ENCODE measurements at regions not wholly inside any gene's neighbourhood (a gene's known extent, or its start where the extent isn't known, plus 50 kb on each side); places are given as distances from the start of the nearest gene placed in this dataset.
A peak's percentile ranks its signal among the peaks of the same experiment; 100 is the strongest.

DNA sequence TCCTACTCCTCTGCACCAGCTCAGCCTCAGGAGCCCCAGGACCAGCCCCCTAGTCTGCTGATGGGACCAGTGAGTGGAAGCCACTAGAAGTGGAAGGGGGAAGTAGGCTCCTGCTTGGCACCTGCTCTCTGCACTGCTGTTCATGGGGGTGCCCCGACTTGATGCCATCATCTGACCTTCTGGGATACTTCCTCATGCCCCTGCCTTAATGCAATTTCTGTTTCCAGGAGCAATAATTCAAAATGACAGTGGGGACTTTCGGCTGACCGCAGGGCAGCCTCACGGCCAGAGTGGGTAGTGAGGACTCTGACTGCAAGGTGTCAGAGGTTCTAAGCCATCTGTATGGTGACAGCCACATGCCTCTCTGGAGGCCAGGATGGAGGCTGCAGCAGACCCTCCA is 196.4 kb upstream of the WSCD1 start:
- H3K27ac ChIP-seq = no peak overlapping the region

DNA sequence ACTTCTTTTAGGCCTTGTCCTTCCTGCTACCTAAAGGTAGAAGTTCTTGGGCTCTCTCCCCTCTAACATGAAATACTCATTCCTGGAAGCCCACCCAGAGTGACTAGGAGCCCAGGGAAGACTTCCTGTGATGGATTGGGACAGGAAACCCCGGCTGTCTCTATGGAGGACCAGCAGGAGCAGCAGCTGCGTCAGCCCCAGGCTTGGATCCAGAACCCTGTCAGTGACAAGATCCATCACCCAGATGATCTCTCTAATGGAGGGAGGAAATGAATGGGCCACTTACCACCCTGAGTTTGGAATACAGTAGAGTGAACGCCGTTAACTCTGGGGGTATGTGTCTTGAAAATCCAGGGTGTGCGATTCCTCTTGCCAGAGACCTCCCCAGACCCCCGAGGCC is 195.7 kb upstream of the WSCD1 start:
- Histone ChIP-seq H3K27ac (no peak overlapping the region), H3K9me3 (no peaks in the 10 kb centered on the region), H3K4me1 (peaks cover 0 to 12% (median 8%) of the 10 kb centered on the region in 4 donors), H3K27me3 (no peaks in the 10 kb centered on the region), H3K4me3 (no peak overlapping the region), H3K36me3 (no peaks in the 10 kb centered on the region)
- TF ChIP-seq, protein P1, sequence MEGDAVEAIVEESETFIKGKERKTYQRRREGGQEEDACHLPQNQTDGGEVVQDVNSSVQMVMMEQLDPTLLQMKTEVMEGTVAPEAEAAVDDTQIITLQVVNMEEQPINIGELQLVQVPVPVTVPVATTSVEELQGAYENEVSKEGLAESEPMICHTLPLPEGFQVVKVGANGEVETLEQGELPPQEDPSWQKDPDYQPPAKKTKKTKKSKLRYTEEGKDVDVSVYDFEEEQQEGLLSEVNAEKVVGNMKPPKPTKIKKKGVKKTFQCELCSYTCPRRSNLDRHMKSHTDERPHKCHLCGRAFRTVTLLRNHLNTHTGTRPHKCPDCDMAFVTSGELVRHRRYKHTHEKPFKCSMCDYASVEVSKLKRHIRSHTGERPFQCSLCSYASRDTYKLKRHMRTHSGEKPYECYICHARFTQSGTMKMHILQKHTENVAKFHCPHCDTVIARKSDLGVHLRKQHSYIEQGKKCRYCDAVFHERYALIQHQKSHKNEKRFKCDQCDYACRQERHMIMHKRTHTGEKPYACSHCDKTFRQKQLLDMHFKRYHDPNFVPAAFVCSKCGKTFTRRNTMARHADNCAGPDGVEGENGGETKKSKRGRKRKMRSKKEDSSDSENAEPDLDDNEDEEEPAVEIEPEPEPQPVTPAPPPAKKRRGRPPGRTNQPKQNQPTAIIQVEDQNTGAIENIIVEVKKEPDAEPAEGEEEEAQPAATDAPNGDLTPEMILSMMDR (IDR thresholded peaks at IDR 0.05) = no peak
- no peak for DNase-seq
- intact Hi-C loops (cut with DNase I; ENCODE audit: low total_unique reads) = no loop called here

More for the DNA sequence above, 196.4 kb upstream of the WSCD1 start:
- intact Hi-C loops (cut with DNase I; ENCODE audit: low total_unique reads) = no loop called here
- Histone ChIP-seq H3K9me3 (no peaks in the 10 kb centered on the region), H3K4me1 (peaks cover 0 to 12% (median 8%) of the 10 kb centered on the region in 4 donors), H3K36me3 (no peaks in the 10 kb centered on the region), H3K4me3 (no peak overlapping the region), H3K27me3 (no peaks in the 10 kb centered on the region)
- TF ChIP-seq, protein P1 (IDR thresholded peaks at IDR 0.05) = no peak
- DNase-seq = no peak

DNA sequence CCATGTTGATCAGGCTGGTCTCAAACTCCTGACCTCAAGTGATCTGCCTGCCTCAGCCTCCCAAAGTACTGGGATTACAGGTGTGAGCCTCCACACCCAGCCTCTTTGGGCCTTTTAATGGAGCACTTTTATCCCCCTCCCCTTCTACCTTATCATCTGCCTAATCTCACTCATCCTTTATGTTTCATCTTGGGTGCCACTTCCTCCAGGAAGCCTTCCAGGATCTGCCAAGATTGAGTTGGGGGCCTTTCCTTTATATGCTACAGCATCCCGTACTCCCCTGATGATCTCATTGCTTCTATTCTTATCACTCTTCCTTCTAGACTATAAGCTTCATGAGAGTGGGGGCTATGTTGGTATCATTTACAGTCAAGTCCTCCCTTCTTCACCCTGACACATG is 192.8 kb upstream of the WSCD1 start:
- no peak overlapping the region for H3K4me3 ChIP-seq
- no peak for DNase-seq
- TF ChIP-seq, protein P1 (IDR thresholded peaks at IDR 0.05) = no peak
- no peaks in the 10 kb centered on the region for H3K36me3 ChIP-seq
- no peaks in the 10 kb centered on the region for H3K9me3 ChIP-seq
- H3K4me1 ChIP-seq = peaks cover 0 to 12% (median 8%) of the 10 kb centered on the region in 4 donors
- H3K27me3 ChIP-seq = no peaks in the 10 kb centered on the region
- H3K27ac ChIP-seq = no peak overlapping the region
- intact Hi-C loops (cut with DNase I; ENCODE audit: low total_unique reads) = no loop called here

DNA sequence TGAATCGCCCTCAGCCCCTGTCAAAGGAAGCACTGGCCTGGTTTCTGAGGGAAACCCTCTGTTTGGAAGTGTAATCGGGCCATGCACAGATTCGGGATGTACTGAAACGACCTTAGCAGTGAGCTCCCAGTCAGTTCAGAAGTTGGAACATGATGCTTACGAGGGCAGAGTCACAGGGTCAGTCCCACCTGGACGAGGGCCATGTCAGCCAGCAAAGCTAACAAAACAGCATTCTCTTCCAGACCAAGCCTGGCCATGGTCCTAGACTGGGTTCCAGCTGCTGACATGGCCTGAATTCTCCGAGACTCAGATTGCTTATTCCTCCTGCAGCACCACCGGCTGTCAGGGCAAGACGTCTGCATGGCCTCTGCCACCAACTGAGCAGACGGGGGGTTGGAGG is 192.2 kb upstream of the WSCD1 start:
- intact Hi-C loops (cut with DNase I; ENCODE audit: low total_unique reads) = no loop called here
- no peak overlapping the region for H3K4me3 ChIP-seq
- DNase-seq = peak; percentile 53 to 69

DNA sequence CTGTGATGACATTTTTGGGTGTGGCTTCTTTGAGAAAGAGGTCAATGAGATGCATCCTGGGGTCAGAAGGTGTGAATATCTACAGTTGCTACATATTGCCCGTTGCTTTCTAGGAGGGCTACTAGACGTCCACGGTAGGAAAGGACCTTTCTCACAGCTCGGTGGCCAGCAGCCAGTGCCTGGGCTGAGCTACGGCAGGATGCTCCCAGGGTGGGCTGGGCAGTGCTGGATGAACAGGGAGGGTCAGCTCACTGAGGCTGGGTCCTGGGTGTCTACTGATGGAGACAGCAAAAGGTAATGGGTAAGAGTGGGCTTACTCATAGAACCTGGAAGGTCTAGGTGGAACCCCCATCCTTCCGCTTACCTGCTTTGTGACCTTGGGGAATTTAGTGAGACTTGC is 188.3 kb upstream of the WSCD1 start:
- TF ChIP-seq, protein P1 (IDR thresholded peaks at IDR 0.05) = no peak
- Histone ChIP-seq H3K36me3 (no peaks in the 10 kb centered on the region), H3K4me3 (no peak overlapping the region)

More for the DNA sequence above, 192.2 kb upstream of the WSCD1 start:
- peaks cover 0 to 12% (median 8%) of the 10 kb centered on the region in 4 donors for H3K4me1 ChIP-seq
- H3K27ac ChIP-seq = no peak overlapping the region
- TF ChIP-seq, protein P1 (IDR thresholded peaks at IDR 0.05) = no peak
- H3K9me3 ChIP-seq = no peaks in the 10 kb centered on the region
- no peaks in the 10 kb centered on the region for H3K27me3 ChIP-seq
- H3K36me3 ChIP-seq = no peaks in the 10 kb centered on the region

More for the DNA sequence above, 188.3 kb upstream of the WSCD1 start:
- intact Hi-C loops (cut with DNase I; ENCODE audit: low total_unique reads) = no loop called here
- peaks cover 0 to 12% (median 8%) of the 10 kb centered on the region in 4 donors for H3K4me1 ChIP-seq
- H3K27ac ChIP-seq = no peak overlapping the region
- no peak for DNase-seq
- H3K27me3 ChIP-seq = peaks cover 0 to 7% of the 10 kb centered on the region in 2 donors
- no peaks in the 10 kb centered on the region for H3K9me3 ChIP-seq
